GM06990 (cell line): ENCODE measurements at regions not wholly inside any gene's neighbourhood (a gene's known extent, or its start where the extent isn't known, plus 50 kb on each side); places are given as distances from the start of the nearest gene placed in this dataset.
"Not testable (repeated sequence)": the region's sequence is repeated elsewhere in the genome, so short reads cannot be mapped to it uniquely, and the experiment has no call there.

Experiments used
- DNase-seq: peaks from one replicate; pipeline ENCODE4 v3.0.0-alpha.2; 2011; ENCODE audit not compliant: insufficient read length; ENCODE audit errors: extremely low read depth
- H3K27me3 ChIP-seq: replicated peaks from 2 replicates; pipeline ENCODE4 v1.6.0; 2011; ENCODE audit warnings: low read length; ENCODE audit not compliant: control insufficient read depth, insufficient read depth
- H3K36me3 ChIP-seq: 2 replicates; pipeline ENCODE4 v1.5.1; 2011; ENCODE audit warnings: low read length; ENCODE audit not compliant: control insufficient read depth, insufficient read depth
- H3K4me3 ChIP-seq: replicated peaks from 2 replicates; pipeline ENCODE4 v1.5.1; 2011; ENCODE audit warnings: low read depth, mild to moderate bottlenecking, control low read depth, low read length
- TF ChIP-seq, protein P1 (sequence below): IDR thresholded peaks from 2 replicates; pipeline ENCODE4 v1.5.1; 2011; ENCODE audit warnings: low read length, control low read depth, mild to moderate bottlenecking, inconsistent platforms; ENCODE audit not compliant: insufficient read depth, poor library complexity, severe bottlenecking

DNA sequence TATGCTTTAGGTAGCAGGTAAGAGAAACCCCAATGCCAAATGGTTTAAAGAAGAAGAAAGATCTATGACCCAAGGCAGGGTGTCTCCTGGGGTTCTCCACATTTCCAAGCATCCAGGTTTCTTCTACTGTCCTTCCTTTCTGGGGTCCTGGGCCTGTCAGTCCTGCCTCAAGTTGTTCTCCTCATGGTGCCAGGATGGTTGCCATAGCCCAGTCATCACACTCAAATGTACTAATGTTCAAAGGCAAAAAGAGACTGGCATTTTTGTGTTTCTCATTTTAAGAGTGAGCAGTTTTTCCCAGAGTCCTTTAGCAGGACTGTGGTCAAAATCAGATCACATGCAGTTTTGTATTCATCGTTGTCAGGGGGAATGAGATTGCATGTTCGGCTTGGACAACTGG lies 59.9 kb upstream of the BOD1 start:
- Histone ChIP-seq H3K36me3 (no peaks in the 10 kb centered on the region), H3K4me3 (no peak overlapping the region), H3K27me3 (no peaks in the 10 kb centered on the region)
- TF ChIP-seq, protein P1, sequence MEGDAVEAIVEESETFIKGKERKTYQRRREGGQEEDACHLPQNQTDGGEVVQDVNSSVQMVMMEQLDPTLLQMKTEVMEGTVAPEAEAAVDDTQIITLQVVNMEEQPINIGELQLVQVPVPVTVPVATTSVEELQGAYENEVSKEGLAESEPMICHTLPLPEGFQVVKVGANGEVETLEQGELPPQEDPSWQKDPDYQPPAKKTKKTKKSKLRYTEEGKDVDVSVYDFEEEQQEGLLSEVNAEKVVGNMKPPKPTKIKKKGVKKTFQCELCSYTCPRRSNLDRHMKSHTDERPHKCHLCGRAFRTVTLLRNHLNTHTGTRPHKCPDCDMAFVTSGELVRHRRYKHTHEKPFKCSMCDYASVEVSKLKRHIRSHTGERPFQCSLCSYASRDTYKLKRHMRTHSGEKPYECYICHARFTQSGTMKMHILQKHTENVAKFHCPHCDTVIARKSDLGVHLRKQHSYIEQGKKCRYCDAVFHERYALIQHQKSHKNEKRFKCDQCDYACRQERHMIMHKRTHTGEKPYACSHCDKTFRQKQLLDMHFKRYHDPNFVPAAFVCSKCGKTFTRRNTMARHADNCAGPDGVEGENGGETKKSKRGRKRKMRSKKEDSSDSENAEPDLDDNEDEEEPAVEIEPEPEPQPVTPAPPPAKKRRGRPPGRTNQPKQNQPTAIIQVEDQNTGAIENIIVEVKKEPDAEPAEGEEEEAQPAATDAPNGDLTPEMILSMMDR = no peak
- DNase-seq = no peak

DNA sequence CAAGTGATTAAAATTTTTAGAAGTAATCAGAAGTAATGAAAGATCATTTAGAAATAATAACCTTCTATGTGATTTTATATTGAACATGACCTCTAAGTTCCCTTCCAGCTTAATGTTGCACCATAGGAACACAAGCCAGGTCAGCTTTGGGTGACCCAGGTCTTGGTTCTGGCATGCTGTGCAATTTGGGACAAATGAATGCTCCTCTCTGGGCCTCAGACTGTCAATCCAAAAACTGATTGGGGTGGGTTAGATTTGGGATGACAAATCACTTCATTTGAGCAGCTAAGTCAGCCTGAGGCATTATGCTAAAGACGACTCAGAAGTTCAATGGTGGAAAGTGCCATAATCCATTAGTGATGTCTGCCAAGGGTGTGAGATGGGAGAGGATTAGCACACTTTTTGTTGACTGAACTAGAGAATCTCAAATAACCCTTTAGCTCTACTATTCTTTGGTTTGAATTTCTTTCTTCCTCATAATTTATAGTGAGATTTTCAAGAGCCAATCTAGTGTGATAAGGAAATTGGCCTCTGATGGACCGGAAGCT lies 60.7 kb upstream of the BOD1 start:
- H3K4me3 ChIP-seq = no peak overlapping the region
- DNase-seq = no peak
- no peaks in the 10 kb centered on the region for H3K36me3 ChIP-seq
- H3K27me3 ChIP-seq = no peaks in the 10 kb centered on the region
- TF ChIP-seq, protein P1 = no peak

DNA sequence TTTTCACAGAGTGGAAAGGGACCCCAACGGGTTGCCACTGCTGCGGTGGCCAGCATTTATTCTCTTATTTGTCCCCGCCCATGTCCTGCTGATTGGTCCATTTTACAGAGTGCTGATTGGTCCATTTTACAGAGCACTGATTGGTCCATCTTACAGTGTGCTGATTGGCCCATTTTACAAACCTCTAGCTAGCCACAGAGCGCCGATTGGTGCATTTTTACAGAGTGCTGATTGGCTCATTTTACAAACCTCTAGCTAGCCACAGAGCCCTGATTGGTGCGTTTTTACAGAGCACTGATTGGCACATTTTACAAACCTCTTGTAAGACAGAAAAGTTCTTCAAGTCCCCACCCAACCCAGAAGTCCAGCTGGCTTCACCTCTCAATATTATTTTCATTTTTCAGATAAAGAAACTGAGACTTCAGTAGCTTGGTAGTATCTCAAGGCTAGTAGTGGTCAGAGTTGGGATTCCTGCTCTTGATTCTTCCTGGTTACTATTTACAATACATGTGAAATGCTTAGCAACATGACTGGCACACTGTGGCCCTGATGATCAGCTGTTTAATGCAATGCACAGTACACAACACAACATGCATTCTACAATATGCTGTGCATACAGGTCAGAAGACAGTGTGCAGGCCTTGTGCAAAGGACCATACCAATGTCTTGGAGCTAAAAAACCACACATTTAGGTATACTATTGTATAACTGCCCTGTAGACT lies 63.6 kb upstream of the BOD1 start:
- TF ChIP-seq, protein P1 = no peak
- DNase-seq = no peak
- H3K27me3 ChIP-seq = no peaks in the 10 kb centered on the region
- no peak overlapping the region for H3K4me3 ChIP-seq
- H3K36me3 ChIP-seq = no peaks in the 10 kb centered on the region

DNA sequence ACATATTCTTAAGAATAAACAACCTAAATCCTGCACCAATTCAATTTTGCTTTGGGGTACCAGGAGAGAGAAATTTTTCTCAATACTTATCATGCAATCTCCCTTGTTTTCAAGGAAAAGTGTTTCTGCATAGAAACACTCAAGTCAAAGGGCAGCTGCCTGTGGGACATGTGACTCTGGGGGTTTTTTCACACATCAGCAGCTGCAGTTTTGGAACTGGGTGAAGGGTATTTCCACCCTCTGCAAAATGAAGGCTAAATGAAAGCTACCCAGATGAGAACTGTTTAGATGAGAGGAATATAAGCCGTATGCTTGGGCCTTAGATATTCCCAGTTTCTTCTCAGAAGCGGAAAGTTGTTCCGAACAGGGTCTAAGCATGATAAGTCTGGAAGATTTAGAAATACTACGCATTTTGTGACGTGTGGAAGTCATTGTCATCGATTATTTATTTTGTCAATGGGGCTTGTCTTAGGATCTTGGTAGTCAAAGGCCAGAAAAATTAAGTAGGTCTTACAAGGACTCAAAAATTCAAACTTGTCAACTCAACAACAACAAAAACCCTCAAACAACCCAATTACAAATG lies 64.3 kb upstream of the BOD1 start:
- TF ChIP-seq, protein P1 = no peak
- Histone ChIP-seq H3K27me3 (no peaks in the 10 kb centered on the region), H3K36me3 (no peaks in the 10 kb centered on the region), H3K4me3 (no peak overlapping the region)
- DNase-seq = peak; percentile 50

DNA sequence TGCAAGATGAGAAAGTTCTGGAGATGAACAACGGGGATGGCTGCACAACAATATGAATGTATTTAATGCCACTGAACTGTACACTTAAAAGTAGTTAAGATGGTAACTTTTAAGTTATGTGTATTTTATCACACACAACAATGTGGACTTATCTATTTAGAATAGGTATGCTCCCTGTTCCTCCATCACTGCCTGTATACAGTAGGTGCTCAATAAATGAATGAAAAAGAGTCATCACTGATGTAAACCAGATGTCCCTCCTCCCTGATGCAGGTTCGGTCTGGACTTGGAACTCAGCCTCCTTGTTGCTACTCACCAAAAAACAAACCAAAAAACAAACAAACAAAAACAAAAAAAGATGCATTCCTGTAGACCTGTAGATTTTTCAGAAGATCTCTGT lies 65.9 kb upstream of the BOD1 start:
- Histone ChIP-seq H3K27me3 (no peaks in the 10 kb centered on the region), H3K4me3 (no peak overlapping the region), H3K36me3 (no peaks in the 10 kb centered on the region)
- TF ChIP-seq, protein P1 = no peak
- no peak for DNase-seq

DNA sequence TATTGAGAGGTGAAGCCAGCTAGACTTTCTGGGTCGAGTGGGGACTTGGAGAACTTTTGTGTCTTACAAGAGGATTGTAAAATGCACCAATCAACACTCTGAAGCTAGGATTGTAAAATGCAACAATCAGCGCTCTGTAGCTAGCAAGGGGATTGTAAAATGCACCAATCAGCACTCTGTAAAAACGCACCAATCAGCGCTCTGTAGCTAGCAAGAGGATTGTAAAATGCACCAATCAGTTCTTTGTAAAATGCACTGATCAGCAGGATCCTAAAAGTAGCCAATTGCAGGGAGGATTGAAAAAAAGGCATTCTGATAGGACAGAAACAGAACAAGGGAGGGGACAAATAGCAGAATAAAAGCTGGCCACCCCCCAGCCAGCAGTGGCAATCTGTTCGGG lies 68.1 kb upstream of the BOD1 start:
- H3K27me3 ChIP-seq, H3K36me3 ChIP-seq, DNase-seq, H3K4me3 ChIP-seq: not testable (repeated sequence)
